ENCODE measurements at regions not wholly inside any gene's neighbourhood (a gene's known extent, or its start where the extent isn't known, plus 50 kb on each side); places are given as distances from the start of the nearest gene placed in this dataset.

GRCh38 chr13:67285611-67286010 is 55.5 kb upstream of the PCDH9 start:
- TF ChIP-seq EZH2phosphoT487 (IDR thresholded peaks at IDR 0.05; ENCODE audit: borderline replicate concordance, low read length) (no peak), CTCF (IDR thresholded peaks at IDR 0.05; ENCODE audit: low read depth, low read length, poor library complexity, severe bottlenecking) (no peak)

All from DOHH2 (cell line).